H4 (cell line): ENCODE measurements at regions not wholly inside any gene's neighbourhood (a gene's known extent, or its start where the extent isn't known, plus 50 kb on each side); places are given as distances from the start of the nearest gene placed in this dataset.
A peak's percentile ranks its signal among the peaks of the same experiment; 100 is the strongest.

Experiments used
- DNase-seq: peaks from one replicate; pipeline ENCODE4 v3.0.0-alpha.2; 2015; ENCODE audit warnings: low spot score

DNA sequence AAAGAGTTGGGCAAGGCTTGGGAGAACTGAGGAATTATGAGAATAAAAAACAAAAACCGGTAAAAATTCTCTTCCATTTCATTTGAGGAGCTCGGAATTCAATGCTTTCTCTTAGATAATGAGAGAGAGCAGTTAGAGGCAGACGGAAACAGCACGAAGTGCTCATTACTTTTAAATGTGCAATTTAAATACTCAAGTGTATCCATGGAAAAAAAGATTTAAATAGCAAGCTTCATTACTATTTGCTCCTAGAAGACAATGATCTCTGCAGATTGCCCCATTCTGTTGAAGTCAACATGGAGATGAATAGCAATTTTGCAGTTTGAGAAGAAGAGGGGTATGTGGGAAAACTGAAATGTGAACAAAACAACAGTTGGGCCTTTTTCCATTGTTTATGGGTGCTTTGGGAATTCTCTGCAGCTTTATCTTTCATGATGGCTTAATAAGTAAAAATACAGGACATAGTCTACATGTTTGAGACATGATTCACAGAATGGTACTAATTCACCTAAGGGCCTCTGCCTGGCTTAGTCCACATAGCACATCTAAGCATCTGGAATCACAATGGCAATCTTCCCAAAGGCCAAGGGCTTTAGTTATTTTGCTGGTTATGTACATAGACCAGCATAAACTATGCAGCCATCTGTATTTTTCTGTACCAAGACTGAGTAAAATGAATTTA, 512.7 kb upstream of the FAT1 start:
- no peak for DNase-seq

DNA sequence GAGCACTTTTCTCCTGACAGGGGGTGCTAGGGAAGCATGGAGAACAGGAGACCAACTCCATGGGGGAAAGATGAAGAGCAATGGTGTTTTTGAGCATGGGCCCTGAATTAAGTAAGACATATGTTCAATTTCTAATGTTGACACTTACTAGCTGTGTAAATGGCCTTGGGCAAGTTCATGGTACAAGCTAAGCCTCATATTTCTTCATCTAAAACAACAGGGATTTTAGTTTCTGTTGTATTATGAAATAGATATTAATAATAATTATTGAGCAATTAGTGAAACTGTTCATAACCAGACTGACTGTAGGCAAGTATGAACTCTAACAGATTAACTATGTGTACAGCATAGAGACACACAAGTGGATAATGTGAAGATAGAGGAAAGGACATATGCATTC, 515.0 kb upstream of the FAT1 start:
- DNase-seq: no peak

- no peak for DNase-seq
Measured at GRCh38 chr4:187251896-187252295, 528.2 kb upstream of the FAT1 start.

DNA sequence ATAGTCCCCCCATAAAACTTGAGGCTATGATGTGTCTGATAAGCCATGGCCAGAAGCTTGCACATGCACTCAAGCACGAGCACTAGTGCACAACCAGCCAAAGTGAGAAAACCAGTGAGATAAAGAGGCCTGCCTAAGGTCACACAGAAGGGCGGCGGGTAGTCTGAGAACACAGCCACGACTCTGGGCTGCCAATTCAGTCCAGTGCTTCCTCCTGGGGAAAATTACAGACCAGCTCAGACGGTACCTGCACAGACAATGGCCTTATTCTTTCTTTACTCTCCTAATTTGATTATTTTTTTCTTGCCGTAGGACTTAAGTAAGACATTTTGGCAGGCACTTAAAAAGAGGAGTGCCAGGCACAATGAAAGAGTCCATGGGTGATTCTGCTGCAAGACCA, 533.2 kb upstream of the FAT1 start:
- no peak for DNase-seq

GRCh38 chr4:187258651-187259401, 535.2 kb upstream of the FAT1 start:
- no peak for DNase-seq

DNA sequence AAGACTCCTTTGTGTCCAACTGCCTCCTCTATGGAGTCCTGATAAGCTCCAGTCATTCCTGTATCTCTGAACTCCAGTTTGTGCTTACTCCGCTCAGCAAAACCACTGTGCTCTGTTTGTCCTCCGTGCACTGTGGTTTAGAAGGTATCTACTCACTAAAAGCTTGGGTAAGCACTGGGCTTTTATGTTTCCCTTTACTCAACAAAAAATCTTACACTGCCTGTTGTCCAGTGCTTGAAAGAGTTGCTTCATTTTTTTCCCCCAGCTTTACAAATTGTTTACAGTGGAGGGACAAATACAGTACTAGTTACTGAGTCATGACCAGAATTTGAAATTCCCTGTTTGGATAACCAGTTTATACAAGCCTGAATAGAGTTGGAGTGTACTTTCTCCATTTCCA, 545.3 kb upstream of the FAT1 start:
- peak; percentile 84 for DNase-seq

DNA sequence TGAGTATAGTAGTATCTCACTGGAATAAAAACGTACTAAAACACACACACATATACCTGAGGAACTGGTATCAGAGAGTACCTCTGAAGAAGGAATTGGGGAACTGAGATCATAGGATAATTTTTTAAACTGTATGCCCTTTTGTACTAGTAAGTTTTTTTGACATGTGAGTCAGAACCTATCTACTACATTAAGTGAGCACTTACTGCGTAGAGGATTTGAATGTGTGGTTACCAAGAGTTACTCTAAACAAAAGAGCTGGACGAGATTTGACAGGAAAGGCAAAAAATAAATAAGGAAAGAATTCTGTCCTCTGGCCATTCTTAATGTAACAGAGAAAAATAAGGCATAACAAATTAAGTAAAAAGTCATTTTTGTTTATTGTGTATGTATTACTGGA, 546.5 kb upstream of the FAT1 start:
- peak; percentile 18 for DNase-seq

GRCh38 chr4:187271848-187272247, 548.2 kb upstream of the FAT1 start:
- no peak for DNase-seq

GRCh38 chr4:187274153-187274552, 550.5 kb upstream of the FAT1 start:
- no peak for DNase-seq

DNA sequence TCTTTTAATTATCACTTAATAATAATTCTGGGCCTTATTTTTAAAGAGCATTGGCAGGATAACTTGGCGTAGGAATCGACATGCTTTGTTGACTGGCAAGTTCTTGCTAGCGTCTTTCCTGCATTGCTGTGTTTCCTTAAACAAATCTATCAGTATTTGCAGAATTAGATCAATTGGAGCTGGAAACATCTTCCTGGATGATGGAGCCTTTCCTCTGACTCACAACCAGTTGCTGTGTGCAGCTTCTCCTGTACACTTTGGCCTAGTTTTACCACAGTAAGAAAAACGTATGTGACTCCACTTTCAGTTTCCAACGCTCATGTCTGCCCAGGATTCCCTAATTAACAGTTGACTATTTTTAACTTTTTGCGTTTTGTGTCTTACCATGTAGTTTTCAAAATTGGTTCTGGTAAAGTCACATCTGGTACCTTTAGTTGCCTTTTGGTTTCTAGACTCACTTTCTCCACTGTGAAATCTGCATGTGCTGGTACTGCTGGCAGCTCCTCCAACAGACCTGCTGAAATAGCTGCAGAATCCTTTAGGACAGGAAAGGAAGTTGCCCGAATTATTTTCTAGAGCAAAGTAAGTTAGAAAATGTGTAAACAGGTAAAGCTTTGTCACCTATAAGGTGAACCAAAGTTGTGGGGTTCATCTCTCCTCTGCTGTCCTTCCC, 553.2 kb upstream of the FAT1 start:
- peak; percentile 14 for DNase-seq

GRCh38 chr4:187283201-187283955, 559.7 kb upstream of the FAT1 start:
- DNase-seq: no peak

DNA sequence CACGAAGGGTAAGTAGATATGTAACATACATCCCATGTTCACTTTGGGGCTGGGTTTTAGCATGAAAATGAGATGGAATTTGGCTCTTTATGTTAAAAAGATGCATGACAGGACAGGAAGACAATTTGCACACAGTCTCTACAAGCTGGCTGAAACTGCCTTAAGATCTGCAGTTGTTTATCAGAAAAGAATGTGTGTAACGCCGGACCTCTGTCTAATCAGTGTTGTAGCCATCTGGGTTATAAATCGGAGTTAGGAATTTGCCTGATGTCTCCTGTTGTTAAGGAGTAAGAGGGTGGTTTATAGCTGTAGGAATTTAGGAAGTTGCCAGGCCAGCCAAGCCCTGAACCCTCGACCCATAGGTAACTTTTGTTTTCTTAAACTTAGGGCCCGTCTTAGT, 562.9 kb upstream of the FAT1 start:
- DNase-seq: no peak

GRCh38 chr4:187289371-187289770, 565.7 kb upstream of the FAT1 start:
- DNase-seq: no peak

GRCh38 chr4:187294861-187295260, 571.2 kb upstream of the FAT1 start:
- DNase-seq: no peak

- DNase-seq: no peak
Measured at GRCh38 chr4:187301923-187302322, 578.3 kb upstream of the FAT1 start.

DNA sequence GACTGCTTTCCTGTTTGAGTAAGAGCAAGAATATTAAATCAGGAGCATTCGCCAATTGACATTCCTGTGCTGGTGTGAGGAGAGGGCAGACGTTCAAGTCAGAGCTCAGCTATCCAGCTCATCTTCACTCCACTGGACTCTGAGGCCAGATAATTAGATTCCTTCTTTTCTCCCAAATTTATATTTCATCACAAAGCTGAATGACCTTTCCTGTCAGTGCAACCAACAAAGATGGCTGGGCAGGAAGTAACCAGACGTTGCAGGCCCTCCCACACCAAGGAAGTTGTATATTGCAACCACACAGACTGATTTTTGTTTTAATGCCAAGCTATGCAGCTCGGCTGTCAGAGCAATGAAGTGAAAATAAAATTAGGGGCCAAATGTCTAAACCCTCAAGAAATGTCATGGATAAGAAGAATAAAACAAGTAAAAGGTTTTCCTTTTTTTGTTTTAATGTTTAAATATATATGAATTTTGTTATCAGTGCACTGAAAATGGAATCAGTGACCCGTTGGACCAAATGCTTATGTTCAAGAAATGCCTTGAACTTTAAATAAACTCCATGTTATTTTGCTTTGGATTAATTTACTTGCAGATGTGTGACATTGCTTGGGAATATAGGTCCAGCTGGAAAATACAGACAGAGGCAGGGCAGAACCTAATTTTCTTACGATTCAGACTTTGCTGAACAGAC, 578.9 kb upstream of the FAT1 start:
- DNase-seq: no peak

DNA sequence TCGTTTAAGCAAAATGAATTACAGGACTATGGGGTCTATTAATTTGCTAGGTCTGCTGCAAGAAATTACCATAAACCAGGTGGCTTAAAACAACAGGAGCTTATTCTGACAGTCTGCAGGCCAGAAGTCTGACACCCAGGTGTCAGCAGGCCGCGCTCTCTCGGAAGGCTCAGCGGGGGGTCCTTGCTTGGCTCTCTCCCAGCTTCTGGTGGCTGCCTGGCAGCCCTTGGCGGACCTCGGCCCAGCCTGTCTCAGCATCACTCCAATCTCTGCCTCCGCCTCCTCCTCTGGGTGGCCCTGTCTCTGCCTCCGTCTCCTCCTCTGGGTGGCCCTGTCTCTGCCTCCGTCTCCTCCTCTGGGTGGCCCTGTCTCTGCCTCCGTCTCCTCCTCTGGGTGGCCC, 580.5 kb upstream of the FAT1 start:
- DNase-seq: no peak

DNA sequence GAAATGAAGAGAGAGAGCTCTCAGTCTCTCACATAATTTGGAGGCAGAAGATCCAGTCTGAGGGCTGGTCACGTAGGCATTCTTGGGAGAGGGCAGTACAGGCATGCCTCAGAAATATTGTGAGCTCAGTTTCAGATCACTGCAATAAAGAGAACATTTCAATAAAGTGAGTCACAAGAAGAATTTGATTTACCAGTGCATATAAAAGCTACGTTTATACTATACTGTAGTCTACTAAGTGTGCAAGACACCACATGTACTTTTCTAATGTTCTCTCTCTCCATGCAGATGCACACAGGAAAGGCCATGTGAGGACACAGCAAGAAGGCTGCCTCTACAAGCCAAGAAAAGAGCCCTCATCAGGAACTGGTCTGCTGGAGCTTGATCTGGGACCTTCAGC, 583.5 kb upstream of the FAT1 start:
- DNase-seq: no peak

- DNase-seq: no peak
Measured at GRCh38 chr4:187309456-187309855, 585.8 kb upstream of the FAT1 start.

DNA sequence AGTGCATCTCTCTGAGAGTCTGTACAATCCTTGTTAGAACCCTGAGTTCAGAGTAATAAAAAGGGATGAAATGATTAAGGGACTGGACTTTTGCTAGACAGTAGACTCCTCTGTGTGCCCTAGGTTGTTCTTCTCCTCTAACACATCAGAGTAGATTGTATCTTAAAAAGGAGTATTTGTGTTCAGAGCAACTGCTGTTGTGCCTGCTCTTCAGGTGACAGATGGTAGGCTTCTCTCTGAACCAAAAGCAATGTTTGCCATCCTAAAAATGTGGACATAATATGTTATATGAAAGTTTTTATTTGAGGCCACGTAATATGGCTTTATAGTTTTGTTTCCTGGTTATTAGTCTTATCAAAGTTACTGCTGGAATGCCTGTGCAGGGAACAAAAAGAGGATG, 588.6 kb upstream of the FAT1 start:
- no peak for DNase-seq

- DNase-seq: no peak
Measured at GRCh38 chr4:187317799-187318198, 594.1 kb upstream of the FAT1 start.

DNA sequence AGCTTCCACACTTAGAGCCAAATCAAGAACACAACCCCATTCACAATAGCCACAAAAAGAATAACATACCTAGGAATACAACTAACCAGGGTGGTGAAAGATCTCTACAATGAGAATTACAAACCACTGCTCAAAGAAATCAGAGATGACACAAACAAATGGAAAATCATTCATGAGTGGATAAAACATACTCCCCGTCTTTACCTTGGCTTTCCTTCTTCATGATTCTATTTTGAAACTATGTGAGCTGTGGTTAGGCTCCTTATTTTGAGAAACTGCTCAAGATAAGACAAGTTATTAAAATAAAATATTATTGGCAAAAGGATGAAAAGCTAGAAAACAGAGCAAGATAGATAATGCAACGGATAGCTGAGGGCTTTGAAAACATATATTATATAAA, 598.1 kb upstream of the FAT1 start:
- DNase-seq: no peak
